ENCODE measurements at regions not wholly inside any gene's neighbourhood (a gene's known extent, or its start where the extent isn't known, plus 50 kb on each side); places are given as distances from the start of the nearest gene placed in this dataset.

- TF ChIP-seq, protein P1, sequence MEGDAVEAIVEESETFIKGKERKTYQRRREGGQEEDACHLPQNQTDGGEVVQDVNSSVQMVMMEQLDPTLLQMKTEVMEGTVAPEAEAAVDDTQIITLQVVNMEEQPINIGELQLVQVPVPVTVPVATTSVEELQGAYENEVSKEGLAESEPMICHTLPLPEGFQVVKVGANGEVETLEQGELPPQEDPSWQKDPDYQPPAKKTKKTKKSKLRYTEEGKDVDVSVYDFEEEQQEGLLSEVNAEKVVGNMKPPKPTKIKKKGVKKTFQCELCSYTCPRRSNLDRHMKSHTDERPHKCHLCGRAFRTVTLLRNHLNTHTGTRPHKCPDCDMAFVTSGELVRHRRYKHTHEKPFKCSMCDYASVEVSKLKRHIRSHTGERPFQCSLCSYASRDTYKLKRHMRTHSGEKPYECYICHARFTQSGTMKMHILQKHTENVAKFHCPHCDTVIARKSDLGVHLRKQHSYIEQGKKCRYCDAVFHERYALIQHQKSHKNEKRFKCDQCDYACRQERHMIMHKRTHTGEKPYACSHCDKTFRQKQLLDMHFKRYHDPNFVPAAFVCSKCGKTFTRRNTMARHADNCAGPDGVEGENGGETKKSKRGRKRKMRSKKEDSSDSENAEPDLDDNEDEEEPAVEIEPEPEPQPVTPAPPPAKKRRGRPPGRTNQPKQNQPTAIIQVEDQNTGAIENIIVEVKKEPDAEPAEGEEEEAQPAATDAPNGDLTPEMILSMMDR (IDR thresholded peaks at IDR 0.05; ENCODE audit: poor library complexity, severe bottlenecking) = no peak
- TF ChIP-seq POLR2AphosphoS5 (IDR thresholded peaks at IDR 0.05) = no peak
- no peak for TF ChIP-seq TAF1 (IDR thresholded peaks at IDR 0.05; ENCODE audit: low read depth)
- no peak for TF ChIP-seq EZH2 (IDR thresholded peaks at IDR 0.05; ENCODE audit: borderline replicate concordance, insufficient read depth, low read length, poor library complexity, severe bottlenecking)
- TF ChIP-seq REST (IDR thresholded peaks at IDR 0.05; ENCODE audit: borderline replicate concordance) = no peak
Measured at GRCh38 chr14:98512501-98513251, 759.3 kb downstream of the BCL11B start.

All from neural cell (in vitro differentiated cells).